ENCODE measurements at regions not wholly inside any gene's neighbourhood (a gene's known extent, or its start where the extent isn't known, plus 50 kb on each side); places are given as distances from the start of the nearest gene placed in this dataset.
"Not testable (repeated sequence)": the region's sequence is repeated elsewhere in the genome, so short reads cannot be mapped to it uniquely, and the experiment has no call there.

DNA sequence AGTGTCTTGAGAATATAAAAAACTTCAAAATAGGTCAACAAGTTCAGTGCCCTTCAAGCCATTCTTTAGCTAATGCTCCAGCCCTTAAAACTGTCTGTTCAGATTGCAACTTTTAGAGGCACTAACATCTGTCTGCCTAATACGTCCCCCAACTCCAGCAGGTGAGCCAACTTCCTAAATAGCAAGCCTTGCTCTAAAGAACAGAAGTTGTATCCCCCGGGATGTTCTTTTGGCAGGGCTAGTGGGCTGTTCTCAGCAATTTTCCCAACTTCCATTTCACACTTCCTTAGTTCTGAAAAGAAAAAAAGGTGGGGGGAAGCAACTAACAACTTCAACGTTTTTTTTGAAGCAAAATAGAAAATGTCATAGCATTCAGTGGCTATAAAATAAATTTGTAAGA lies 290.0 kb upstream of the PTCHD4 start:
- TF ChIP-seq, protein P1, sequence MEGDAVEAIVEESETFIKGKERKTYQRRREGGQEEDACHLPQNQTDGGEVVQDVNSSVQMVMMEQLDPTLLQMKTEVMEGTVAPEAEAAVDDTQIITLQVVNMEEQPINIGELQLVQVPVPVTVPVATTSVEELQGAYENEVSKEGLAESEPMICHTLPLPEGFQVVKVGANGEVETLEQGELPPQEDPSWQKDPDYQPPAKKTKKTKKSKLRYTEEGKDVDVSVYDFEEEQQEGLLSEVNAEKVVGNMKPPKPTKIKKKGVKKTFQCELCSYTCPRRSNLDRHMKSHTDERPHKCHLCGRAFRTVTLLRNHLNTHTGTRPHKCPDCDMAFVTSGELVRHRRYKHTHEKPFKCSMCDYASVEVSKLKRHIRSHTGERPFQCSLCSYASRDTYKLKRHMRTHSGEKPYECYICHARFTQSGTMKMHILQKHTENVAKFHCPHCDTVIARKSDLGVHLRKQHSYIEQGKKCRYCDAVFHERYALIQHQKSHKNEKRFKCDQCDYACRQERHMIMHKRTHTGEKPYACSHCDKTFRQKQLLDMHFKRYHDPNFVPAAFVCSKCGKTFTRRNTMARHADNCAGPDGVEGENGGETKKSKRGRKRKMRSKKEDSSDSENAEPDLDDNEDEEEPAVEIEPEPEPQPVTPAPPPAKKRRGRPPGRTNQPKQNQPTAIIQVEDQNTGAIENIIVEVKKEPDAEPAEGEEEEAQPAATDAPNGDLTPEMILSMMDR (IDR thresholded peaks at IDR 0.05; ENCODE audit: borderline replicate concordance, control extremely low read depth, extremely low read depth, insufficient read depth, missing control alignments), result no peak
- in situ Hi-C loops (cut with MboI; ENCODE audit: low sequenced_read_pairs, unreplicated experiment), result no loop called here
- no peak for DNase-seq (ENCODE audit: low spot score)

DNA sequence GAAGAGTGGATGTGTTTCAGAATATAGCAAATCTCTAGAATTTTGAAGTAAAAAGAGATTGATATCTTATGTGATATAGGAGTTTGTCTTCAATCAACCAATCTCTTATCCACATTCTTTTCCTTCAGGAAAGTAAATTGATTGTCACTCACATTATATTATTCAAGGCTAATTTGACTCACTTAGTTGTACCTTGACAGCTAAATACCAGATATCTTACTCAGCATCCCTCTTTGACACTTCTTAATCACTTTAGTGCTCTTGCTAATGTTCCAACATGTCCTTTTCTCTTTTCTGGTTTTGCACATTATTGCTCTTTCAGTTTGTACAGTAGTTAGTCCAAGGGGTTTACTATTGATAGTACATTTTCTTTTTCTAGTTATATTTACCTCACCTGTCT lies 286.9 kb upstream of the PTCHD4 start:
- TF ChIP-seq, protein P1 (IDR thresholded peaks at IDR 0.05; ENCODE audit: borderline replicate concordance, control extremely low read depth, extremely low read depth, insufficient read depth, missing control alignments), result no peak
- no peak for DNase-seq (ENCODE audit: low spot score)
- in situ Hi-C loops (cut with MboI; ENCODE audit: low sequenced_read_pairs, unreplicated experiment), result no loop called here

DNA sequence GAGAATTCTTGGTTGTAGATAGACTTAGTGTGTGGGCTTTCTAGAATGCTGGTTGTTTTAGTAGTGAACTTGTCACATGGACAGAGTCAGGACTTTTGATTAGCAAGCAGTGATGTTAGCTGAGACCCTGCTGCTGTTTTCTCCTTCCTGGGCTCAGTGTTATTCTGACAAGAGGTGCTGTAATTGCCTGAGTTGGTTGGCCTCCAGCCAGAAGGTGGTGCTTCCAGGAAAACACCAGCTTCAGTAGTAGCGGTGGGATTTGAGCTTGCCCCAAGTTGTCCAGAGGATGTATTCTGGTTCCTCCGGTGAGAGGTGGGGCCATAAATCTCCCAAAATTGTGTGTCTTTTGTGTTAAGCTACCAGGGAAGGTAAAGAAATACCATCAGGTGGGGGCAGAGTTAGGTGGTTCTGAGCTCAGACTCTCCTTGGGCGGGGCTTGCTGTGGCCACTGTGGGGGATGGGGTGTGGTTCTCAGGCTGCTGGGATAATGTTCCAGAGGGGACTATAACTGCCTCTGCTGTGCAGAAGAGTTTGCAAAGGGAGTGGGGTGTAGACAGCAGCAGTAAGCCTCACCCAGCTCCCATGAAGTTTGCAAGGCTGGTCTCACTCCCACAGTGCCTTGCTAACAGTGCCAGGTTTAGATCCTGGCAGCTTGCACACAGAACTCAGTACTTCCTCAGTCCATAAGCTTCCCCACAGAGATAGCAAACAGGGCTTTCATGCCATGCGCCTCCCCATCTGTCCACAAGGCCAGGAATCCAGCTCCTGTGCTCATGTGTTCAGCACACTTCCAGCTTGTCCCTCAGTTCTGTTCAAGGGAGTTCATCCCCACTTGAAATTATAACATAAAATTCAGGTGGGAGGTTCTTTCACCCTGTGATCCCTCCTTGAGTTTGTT lies 278.4 kb upstream of the PTCHD4 start:
- no peak for DNase-seq (ENCODE audit: low spot score)
- in situ Hi-C loops (cut with MboI; ENCODE audit: low sequenced_read_pairs, unreplicated experiment), result no loop called here
- TF ChIP-seq, protein P1 (IDR thresholded peaks at IDR 0.05; ENCODE audit: borderline replicate concordance, control extremely low read depth, extremely low read depth, insufficient read depth, missing control alignments), result no peak

GRCh38 chr6:48388044-48388443 lies 277.0 kb upstream of the PTCHD4 start:
- DNase-seq (ENCODE audit: low spot score), result no peak
- TF ChIP-seq, protein P1 (IDR thresholded peaks at IDR 0.05; ENCODE audit: borderline replicate concordance, control extremely low read depth, extremely low read depth, insufficient read depth, missing control alignments), result no peak
- in situ Hi-C loops (cut with MboI; ENCODE audit: low sequenced_read_pairs, unreplicated experiment), result no loop called here

- TF ChIP-seq, protein P1 (IDR thresholded peaks at IDR 0.05; ENCODE audit: borderline replicate concordance, control extremely low read depth, extremely low read depth, insufficient read depth, missing control alignments), result no peak
- in situ Hi-C loops (cut with MboI; ENCODE audit: low sequenced_read_pairs, unreplicated experiment), result no loop called here
Observed at GRCh38 chr6:48378884-48379407, 267.9 kb upstream of the PTCHD4 start.

GRCh38 chr6:48377115-48377514 lies 266.1 kb upstream of the PTCHD4 start:
- in situ Hi-C loops (cut with MboI; ENCODE audit: low sequenced_read_pairs, unreplicated experiment), result no loop called here
- TF ChIP-seq, protein P1 (IDR thresholded peaks at IDR 0.05; ENCODE audit: borderline replicate concordance, control extremely low read depth, extremely low read depth, insufficient read depth, missing control alignments), result no peak
- no peak for DNase-seq (ENCODE audit: low spot score)

More at GRCh38 chr6:48378884-48379407, 267.9 kb upstream of the PTCHD4 start:
- DNase-seq (ENCODE audit: low spot score), result no peak

DNA sequence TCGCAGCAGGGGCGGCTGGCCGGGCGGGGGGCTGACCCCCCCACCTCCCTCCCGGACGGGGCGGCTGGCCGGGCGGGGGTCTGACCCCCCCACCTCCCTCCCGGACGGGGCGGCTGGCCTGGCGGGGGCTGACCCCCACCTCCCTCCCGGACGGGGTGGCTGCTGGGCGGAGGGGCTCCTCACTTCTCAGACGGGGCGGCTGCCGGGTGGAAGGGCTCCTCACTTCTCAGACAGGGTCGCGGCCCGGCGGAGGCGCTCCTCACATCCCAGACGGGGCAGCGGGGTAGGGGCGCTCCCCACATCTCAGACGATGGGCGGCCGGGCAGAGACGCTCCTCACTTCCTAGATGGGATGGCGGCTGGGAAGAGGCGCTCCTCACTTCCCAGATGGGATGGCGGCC lies 260.2 kb upstream of the PTCHD4 start:
- in situ Hi-C loops (cut with MboI; ENCODE audit: low sequenced_read_pairs, unreplicated experiment); DNase-seq (ENCODE audit: low spot score): not testable (repeated sequence)

All from GM13976 (cell line).